MM.1S (cell line): ENCODE measurements at regions not wholly inside any gene's neighbourhood (a gene's known extent, or its start where the extent isn't known, plus 50 kb on each side); places are given as distances from the start of the nearest gene placed in this dataset.

Experiments
- DNase-seq: peaks from one replicate; pipeline ENCODE4 v3.0.0-alpha.2; 2015
- H2AFZ ChIP-seq: fragments of 300-600 bp; sonication (generic); 2 replicates; pipeline ENCODE4 v1.6.0; 2016; ENCODE audit warnings: antibody characterized with exemption, low read length
- H3F3A ChIP-seq: fragments of 300-600 bp; sonication (generic); 2 replicates; pipeline ENCODE4 v1.6.1; 2016; ENCODE audit warnings: mild to moderate bottlenecking, antibody characterized with exemption, low read length, moderate library complexity, mixed read lengths; ENCODE audit not compliant: insufficient read depth
- H3K27ac ChIP-seq: fragments of 300-600 bp; sonication (generic); 2 replicates; pipeline ENCODE4 v1.5.1; 2016; ENCODE audit warnings: mild to moderate bottlenecking, low read length
- H3K27me3 ChIP-seq: fragments of 300-600 bp; sonication (generic); replicated peaks from 2 replicates; pipeline ENCODE4 v1.6.0; 2016; ENCODE audit warnings: low read length; ENCODE audit not compliant: insufficient read depth
- H3K36me3 ChIP-seq: fragments of 300-600 bp; sonication (generic); replicated peaks from 2 replicates; pipeline ENCODE4 v1.6.1; 2016; ENCODE audit warnings: mild to moderate bottlenecking, low read length, mixed read lengths; ENCODE audit not compliant: insufficient read depth
- H3K4me1 ChIP-seq: fragments of 300-600 bp; sonication (generic); 2 replicates; pipeline ENCODE4 v1.6.1; 2016; ENCODE audit warnings: low read length, mixed read lengths
- H3K4me2 ChIP-seq: fragments of 300-600 bp; sonication (generic); 2 replicates; pipeline ENCODE4 v1.6.0; 2016; ENCODE audit warnings: low read depth, low read length
- H3K4me3 ChIP-seq: fragments of 300-600 bp; sonication (generic); 2 replicates; pipeline ENCODE4 v1.5.1; 2016; ENCODE audit warnings: low read length, mixed read lengths
- H3K79me2 ChIP-seq: fragments of 300-600 bp; sonication (generic); 2 replicates; pipeline ENCODE4 v1.6.1; 2016; ENCODE audit warnings: mixed run types, low read length, mixed read lengths
- H3K9ac ChIP-seq: fragments of 300-600 bp; sonication (generic); 2 replicates; pipeline ENCODE4 v1.6.1; 2016; ENCODE audit warnings: low read length, mixed read lengths
- H3K9me2 ChIP-seq: fragments of 300-600 bp; sonication (generic); replicated peaks from 2 replicates; pipeline ENCODE4 v1.6.1; 2016; ENCODE audit warnings: mild to moderate bottlenecking, low read length, mixed read lengths; ENCODE audit not compliant: insufficient read depth
- H3K9me3 ChIP-seq: fragments of 300-600 bp; sonication (generic); replicated peaks from 2 replicates; pipeline ENCODE4 v1.6.1; 2016; ENCODE audit warnings: mild to moderate bottlenecking, low read length, mixed read lengths; ENCODE audit not compliant: insufficient read depth
- H4K20me1 ChIP-seq: fragments of 300-600 bp; sonication (generic); 2 replicates; pipeline ENCODE4 v1.6.1; 2016; ENCODE audit warnings: mild to moderate bottlenecking, low read length, moderate library complexity, mixed read lengths; ENCODE audit not compliant: insufficient read depth
- EZH2 ChIP-seq: fragments of 300-600 bp; sonication (generic); optimal IDR thresholded peaks from 2 replicates; pipeline ENCODE3; 2017; ENCODE audit warnings: low read depth, mild to moderate bottlenecking, antibody characterized with exemption, low read length, mixed read lengths
- EZH2phosphoT487 ChIP-seq: fragments of 300-600 bp; sonication (generic); IDR thresholded peaks from 2 replicates; pipeline ENCODE4 v1.6.1; 2018; ENCODE audit warnings: antibody characterized with exemption, low read length
- TF ChIP-seq, protein P1 (sequence below): fragments of 300-600 bp; sonication (generic); IDR thresholded peaks from 2 replicates; pipeline ENCODE4 v1.5.1; 2016; ENCODE audit warnings: antibody characterized with exemption, low read length, mixed read lengths

DNA sequence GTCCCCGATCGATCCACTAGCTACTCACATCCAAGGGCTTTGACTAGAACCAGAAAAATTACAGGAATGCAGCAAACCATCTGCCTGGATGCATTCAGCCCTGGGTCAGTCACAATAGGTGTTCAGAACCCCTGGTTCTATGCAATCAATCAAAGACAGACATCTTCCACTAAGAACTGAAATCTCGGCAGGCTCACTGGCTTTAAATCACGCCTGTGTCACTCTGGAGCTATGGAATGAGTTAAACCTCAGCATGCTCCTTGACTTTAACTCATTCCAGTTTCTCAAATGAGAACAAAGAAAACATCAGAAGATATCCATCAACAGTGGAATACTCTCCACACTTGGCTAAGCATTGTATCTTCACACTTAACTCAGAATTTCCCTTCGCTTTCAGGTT is 68.1 kb upstream of the SPTBN1 start:
- Histone ChIP-seq H3K27me3 (no peaks in the 10 kb centered on the region), H3F3A (no peaks in the 10 kb centered on the region), H3K27ac (no peak overlapping the region), H3K4me3 (no peak overlapping the region), H3K4me1 (no peaks in the 10 kb centered on the region), H3K9ac (no peak overlapping the region), H3K36me3 (no peaks in the 10 kb centered on the region), H3K4me2 (no peak overlapping the region), H4K20me1 (no peaks in the 10 kb centered on the region), H3K79me2 (no peaks in the 10 kb centered on the region), H3K9me3 (no peaks in the 10 kb centered on the region), H2AFZ (no peak overlapping the region), H3K9me2 (no peaks in the 10 kb centered on the region)
- TF ChIP-seq, protein P1, sequence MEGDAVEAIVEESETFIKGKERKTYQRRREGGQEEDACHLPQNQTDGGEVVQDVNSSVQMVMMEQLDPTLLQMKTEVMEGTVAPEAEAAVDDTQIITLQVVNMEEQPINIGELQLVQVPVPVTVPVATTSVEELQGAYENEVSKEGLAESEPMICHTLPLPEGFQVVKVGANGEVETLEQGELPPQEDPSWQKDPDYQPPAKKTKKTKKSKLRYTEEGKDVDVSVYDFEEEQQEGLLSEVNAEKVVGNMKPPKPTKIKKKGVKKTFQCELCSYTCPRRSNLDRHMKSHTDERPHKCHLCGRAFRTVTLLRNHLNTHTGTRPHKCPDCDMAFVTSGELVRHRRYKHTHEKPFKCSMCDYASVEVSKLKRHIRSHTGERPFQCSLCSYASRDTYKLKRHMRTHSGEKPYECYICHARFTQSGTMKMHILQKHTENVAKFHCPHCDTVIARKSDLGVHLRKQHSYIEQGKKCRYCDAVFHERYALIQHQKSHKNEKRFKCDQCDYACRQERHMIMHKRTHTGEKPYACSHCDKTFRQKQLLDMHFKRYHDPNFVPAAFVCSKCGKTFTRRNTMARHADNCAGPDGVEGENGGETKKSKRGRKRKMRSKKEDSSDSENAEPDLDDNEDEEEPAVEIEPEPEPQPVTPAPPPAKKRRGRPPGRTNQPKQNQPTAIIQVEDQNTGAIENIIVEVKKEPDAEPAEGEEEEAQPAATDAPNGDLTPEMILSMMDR, result no peak
- no peak for TF ChIP-seq EZH2phosphoT487
- TF ChIP-seq EZH2, result no peak
- no peak for DNase-seq

DNA sequence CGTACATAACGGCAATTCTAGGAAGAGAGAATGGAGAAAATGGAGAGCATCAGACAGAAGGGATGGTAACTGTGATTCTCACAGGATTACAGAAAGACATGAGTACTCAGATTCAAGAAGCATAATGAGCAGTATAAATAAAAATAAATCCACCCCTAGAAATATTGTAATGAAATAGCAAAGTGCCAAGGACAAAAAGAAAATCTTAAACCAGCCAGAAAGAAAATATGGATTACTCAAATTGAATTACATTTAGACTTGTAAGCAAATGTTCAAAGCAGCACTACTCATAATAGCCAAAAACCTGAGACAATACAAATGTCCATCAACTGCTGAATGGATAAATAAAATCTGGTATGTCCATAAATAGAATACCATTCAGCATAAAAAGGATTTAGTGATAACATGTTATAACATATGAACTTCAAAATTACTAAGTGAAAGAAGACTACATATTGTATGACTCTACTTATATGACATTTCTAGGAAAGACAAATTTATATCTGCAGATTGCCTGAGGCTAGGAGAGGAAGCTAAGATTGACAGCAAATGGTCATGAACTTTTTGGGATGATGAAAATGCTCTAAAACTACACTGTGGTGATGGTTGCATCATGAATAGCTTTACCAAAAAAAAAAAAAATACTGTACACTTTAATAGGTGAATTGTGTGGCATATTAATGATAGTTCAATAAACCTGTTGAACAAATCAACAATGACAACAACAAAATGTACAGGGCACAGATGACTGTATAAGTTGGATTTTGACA is 63.4 kb upstream of the SPTBN1 start:
- no peak overlapping the region for H3K9ac ChIP-seq
- H3K4me1 ChIP-seq, result no peaks in the 10 kb centered on the region
- no peaks in the 10 kb centered on the region for H3K36me3 ChIP-seq
- H4K20me1 ChIP-seq, result no peaks in the 10 kb centered on the region
- no peaks in the 10 kb centered on the region for H3F3A ChIP-seq
- no peak overlapping the region for H2AFZ ChIP-seq
- no peaks in the 10 kb centered on the region for H3K79me2 ChIP-seq
- no peak overlapping the region for H3K4me3 ChIP-seq
- H3K27ac ChIP-seq, result no peak overlapping the region
- TF ChIP-seq EZH2phosphoT487 (no peak), EZH2 (no peak)
- TF ChIP-seq, protein P1, result no peak
- H3K4me2 ChIP-seq, result no peak overlapping the region
- H3K9me3 ChIP-seq, result no peaks in the 10 kb centered on the region
- no peaks in the 10 kb centered on the region for H3K27me3 ChIP-seq
- no peak for DNase-seq
- no peaks in the 10 kb centered on the region for H3K9me2 ChIP-seq

DNA sequence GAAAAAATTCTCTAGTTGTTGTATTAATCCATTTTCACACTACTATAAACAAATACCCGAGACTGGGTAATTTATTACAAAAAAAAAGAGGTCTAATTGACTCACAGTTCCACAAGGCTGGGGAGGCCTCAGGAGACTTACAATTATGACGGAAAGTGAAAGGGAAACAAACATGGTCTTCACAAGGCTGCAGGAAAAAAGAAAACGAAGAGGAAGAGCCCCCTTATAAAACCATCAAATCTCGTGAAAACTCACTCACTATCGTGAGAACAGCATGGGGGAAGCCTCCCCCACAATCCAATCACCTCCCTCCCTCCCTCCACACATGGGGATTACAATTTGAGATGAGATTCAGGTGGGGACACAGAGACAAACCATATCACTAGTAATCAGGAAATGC is 61.7 kb upstream of the SPTBN1 start:
- no peaks in the 10 kb centered on the region for H3K27me3 ChIP-seq
- no peak overlapping the region for H3K9ac ChIP-seq
- TF ChIP-seq, protein P1, result no peak
- TF ChIP-seq EZH2phosphoT487 (no peak), EZH2 (no peak)
- H3K4me3 ChIP-seq, result no peak overlapping the region
- H3K4me1 ChIP-seq, result no peaks in the 10 kb centered on the region
- DNase-seq, result no peak
- no peaks in the 10 kb centered on the region for H3F3A ChIP-seq
- no peak overlapping the region for H3K27ac ChIP-seq
- peak overlapping the region; percentile 45; the same call in 1 of the 2 replicates for H2AFZ ChIP-seq
- no peaks in the 10 kb centered on the region for H3K9me3 ChIP-seq
- H4K20me1 ChIP-seq, result no peaks in the 10 kb centered on the region
- H3K4me2 ChIP-seq, result peak overlapping the region; percentile 26; the same call in 1 of the 2 replicates
- no peaks in the 10 kb centered on the region for H3K9me2 ChIP-seq
- no peaks in the 10 kb centered on the region for H3K79me2 ChIP-seq
- no peaks in the 10 kb centered on the region for H3K36me3 ChIP-seq
